ENCODE measurements at regions not wholly inside any gene's neighbourhood (a gene's known extent, or its start where the extent isn't known, plus 50 kb on each side); places are given as distances from the start of the nearest gene placed in this dataset.

DNA sequence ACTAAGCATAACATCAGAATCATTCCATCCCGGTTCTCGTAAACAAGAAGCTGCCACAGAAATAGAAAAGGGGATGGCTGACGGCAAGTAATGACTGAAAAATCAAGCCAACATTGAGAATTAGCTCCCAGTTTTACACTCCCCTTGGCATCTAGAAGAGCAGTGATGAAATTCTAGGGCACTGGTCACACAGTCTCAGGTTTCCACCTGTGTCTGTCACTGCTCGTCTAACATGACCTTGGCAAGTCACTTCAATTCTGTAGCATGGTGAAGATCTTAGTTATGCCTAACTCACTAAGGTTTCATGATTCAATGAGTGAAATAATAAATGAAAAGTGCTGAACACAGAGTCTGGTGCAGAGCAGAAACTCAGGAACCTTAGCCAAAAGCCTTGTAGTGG, 272.3 kb upstream of the ARRDC4 start:
- Histone ChIP-seq H3K4me1 (peaks cover 18% of the 10 kb centered on the region), H3K36me3 (no peaks in the 10 kb centered on the region), H3K27me3 (ENCODE audit: low read depth) (no peaks in the 10 kb centered on the region), H3K9me3 (replicated peaks) (no peaks in the 10 kb centered on the region), H3K27ac (replicated peaks) (no peak overlapping the region), H3K4me3 (no peak overlapping the region)
- TF ChIP-seq, protein P1, sequence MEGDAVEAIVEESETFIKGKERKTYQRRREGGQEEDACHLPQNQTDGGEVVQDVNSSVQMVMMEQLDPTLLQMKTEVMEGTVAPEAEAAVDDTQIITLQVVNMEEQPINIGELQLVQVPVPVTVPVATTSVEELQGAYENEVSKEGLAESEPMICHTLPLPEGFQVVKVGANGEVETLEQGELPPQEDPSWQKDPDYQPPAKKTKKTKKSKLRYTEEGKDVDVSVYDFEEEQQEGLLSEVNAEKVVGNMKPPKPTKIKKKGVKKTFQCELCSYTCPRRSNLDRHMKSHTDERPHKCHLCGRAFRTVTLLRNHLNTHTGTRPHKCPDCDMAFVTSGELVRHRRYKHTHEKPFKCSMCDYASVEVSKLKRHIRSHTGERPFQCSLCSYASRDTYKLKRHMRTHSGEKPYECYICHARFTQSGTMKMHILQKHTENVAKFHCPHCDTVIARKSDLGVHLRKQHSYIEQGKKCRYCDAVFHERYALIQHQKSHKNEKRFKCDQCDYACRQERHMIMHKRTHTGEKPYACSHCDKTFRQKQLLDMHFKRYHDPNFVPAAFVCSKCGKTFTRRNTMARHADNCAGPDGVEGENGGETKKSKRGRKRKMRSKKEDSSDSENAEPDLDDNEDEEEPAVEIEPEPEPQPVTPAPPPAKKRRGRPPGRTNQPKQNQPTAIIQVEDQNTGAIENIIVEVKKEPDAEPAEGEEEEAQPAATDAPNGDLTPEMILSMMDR (IDR thresholded peaks at IDR 0.05; ENCODE audit: borderline replicate concordance): no peak
- intact Hi-C loops (cut with micrococcal nuclease): no loop called here
- DNase-seq: no peak

DNA sequence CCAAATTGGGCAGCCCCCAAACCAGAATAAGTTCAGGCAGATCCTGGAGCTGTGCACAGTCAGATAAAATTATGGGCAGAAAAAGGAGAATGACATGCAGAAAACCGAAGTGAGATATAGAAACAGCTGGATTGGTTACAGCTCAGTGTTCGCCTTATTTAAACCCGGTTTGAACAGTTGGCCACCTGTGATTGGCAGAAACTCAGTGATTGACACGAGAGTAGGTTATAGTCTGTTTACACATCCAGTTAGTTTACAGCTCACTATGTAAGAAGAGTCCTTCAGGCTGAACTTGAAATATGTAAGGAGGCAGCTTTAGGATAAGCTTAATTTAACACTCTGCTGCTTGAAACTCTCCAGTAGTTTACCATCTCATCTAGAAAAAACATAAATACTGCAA, 271.6 kb upstream of the ARRDC4 start:
- intact Hi-C loops (cut with micrococcal nuclease): no loop called here
- Histone ChIP-seq H3K4me1 (peaks cover 18% of the 10 kb centered on the region), H3K36me3 (no peaks in the 10 kb centered on the region), H3K4me3 (no peak overlapping the region), H3K9me3 (replicated peaks) (no peaks in the 10 kb centered on the region), H3K27me3 (ENCODE audit: low read depth) (no peaks in the 10 kb centered on the region), H3K27ac (replicated peaks) (no peak overlapping the region)
- DNase-seq: no peak
- TF ChIP-seq, protein P1 (IDR thresholded peaks at IDR 0.05; ENCODE audit: borderline replicate concordance): no peak

DNA sequence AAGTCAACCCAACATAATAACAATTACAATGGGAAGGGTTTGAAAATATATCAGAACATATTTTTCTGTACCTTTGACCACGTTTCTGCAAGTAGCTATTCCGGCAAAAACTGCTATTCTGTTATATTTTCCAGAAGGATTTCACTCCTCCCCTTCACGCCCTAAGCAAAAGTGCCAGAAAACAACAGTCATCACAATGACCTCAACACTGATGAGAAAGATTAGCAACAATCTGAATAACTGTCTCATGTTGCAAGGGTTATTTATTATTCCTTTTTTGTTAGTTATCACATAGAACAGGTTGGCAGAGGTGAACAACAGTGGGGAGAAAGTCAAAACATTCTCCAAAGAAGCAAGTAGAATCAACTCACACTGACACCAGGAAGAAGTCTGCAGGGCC, 269.4 kb upstream of the ARRDC4 start:
- peaks cover 18% of the 10 kb centered on the region for H3K4me1 ChIP-seq
- intact Hi-C loops (cut with micrococcal nuclease): no loop called here
- no peaks in the 10 kb centered on the region for H3K27me3 ChIP-seq (ENCODE audit: low read depth)
- no peaks in the 10 kb centered on the region for H3K9me3 ChIP-seq (replicated peaks)
- no peak overlapping the region for H3K4me3 ChIP-seq
- TF ChIP-seq, protein P1 (IDR thresholded peaks at IDR 0.05; ENCODE audit: borderline replicate concordance): no peak
- H3K36me3 ChIP-seq: no peaks in the 10 kb centered on the region
- no peak overlapping the region for H3K27ac ChIP-seq (replicated peaks)
- no peak for DNase-seq

DNA sequence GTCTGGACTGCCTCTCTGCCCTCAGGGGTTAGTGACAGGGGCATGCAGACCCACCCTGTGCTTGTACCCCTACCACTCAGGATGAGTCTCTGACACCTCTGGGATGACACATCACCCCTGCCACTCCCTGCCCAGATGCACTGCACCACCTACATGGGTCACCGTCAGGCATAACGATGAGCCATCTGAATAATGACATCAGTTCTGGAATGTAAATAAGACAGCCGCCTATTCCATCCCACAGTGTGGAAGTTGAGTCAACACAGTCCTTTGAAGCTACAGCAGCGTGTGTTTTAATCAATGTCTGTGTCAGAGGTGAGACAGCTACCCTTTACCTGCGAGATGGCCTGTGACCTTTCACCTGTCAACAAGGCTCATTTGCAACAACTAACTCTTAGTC, 268.7 kb upstream of the ARRDC4 start:
- no peak for DNase-seq
- Histone ChIP-seq H3K9me3 (replicated peaks) (no peaks in the 10 kb centered on the region), H3K27me3 (ENCODE audit: low read depth) (no peaks in the 10 kb centered on the region), H3K27ac (replicated peaks) (peak overlapping the region; percentile 78), H3K4me1 (peaks cover 18% of the 10 kb centered on the region), H3K36me3 (no peaks in the 10 kb centered on the region), H3K4me3 (no peak overlapping the region)
- TF ChIP-seq, protein P1 (IDR thresholded peaks at IDR 0.05; ENCODE audit: borderline replicate concordance): no peak
- intact Hi-C loops (cut with micrococcal nuclease): no loop called here

DNA sequence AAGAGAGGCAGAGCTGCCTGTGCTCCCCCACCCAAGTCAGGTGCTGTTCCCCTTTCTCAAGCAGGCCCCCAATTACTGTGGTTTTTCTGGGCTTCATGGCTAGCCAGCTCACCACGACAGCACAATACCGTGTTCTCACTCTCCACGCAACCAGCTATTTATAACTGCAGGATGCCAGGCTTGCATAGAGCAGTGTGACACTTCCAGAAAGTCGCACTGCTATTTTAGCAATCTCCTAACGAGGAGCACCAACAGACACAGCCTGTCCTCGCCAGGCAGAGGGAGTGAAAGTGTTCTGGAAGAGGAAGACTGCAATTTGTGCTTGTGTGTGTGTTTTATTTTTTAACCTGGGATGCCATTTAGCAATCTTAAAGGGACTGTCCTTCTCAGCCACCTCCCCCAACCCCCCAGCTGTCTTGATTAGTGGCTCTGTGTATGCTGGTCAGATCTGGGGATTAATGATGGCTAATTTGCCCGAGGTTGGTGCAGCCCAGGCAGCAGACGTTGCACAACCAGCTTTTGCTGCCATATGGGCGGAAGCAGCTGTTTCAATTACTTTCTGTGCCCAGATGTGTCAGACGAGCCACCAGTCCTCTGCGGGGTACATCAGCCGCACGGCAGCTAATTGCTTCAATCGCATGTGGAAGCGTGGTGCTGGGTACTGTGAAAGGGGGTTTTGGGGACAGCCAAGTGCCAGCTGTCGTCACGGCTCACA, 268.0 kb upstream of the ARRDC4 start:
- Histone ChIP-seq H3K4me3 (peak overlapping the region; percentile 37), H3K4me1 (peaks cover 18% of the 10 kb centered on the region), H3K27ac (replicated peaks) (peak overlapping the region; percentile 78), H3K27me3 (ENCODE audit: low read depth) (no peaks in the 10 kb centered on the region), H3K9me3 (replicated peaks) (peaks cover 4% of the 10 kb centered on the region), H3K36me3 (no peaks in the 10 kb centered on the region)
- DNase-seq: no peak
- intact Hi-C loops (cut with micrococcal nuclease): no loop called here
- TF ChIP-seq, protein P1 (IDR thresholded peaks at IDR 0.05; ENCODE audit: borderline replicate concordance): no peak
